CD14-positive monocyte (primary cell): ENCODE measurements at regions not wholly inside any gene's neighbourhood (a gene's known extent, or its start where the extent isn't known, plus 50 kb on each side); places are given as distances from the start of the nearest gene placed in this dataset.

Experiments
- DNase-seq, 3 donors: peaks; one replicate each; pipeline ENCODE4 v3.0.0-alpha.2; 2011 to 2022
- H2AFZ ChIP-seq: 2 replicates; pipeline ENCODE4 v1.6.0; 2012; ENCODE audit warnings: mild to moderate bottlenecking, low read depth, low read length, inconsistent platforms; ENCODE audit not compliant: insufficient read depth, poor library complexity, severe bottlenecking
- H3K27ac ChIP-seq, 2 donors: 1 replicate in 1 of 2; 2 replicates in 1 of 2; pipeline ENCODE4 v1.5.1; 2012 to 2013; ENCODE audit warnings: low read length in 2 of 2, control low read depth in 1 of 2, inconsistent platforms in 1 of 2, low read depth in 1 of 2, mild to moderate bottlenecking in 1 of 2
- H3K27me3 ChIP-seq, 2 donors: one replicate each; pipeline versions ENCODE4 v1.6.0 to v1.6.1; 2011 to 2013; ENCODE audit warnings: low read length in 2 of 2; ENCODE audit not compliant: control insufficient read depth in 2 of 2, insufficient read depth in 2 of 2
- H3K36me3 ChIP-seq, 2 donors: replicated peaks in 1 of 2; 1 replicate in 1 of 2; 2 replicates in 1 of 2; pipeline versions ENCODE4 v1.5.1 to v1.6.1; 2012 to 2013; ENCODE audit warnings: low read length in 2 of 2, control low read depth in 1 of 2, inconsistent platforms in 1 of 2, mild to moderate bottlenecking in 1 of 2; ENCODE audit not compliant: insufficient read depth in 2 of 2, control insufficient read depth in 1 of 2
- H3K4me1 ChIP-seq, 2 donors: 1 replicate in 1 of 2; 2 replicates in 1 of 2; pipeline versions ENCODE4 v1.5.1 to v1.6.1; 2012 to 2013; ENCODE audit warnings: low read length in 2 of 2, control low read depth in 1 of 2, inconsistent platforms in 1 of 2, mild to moderate bottlenecking in 1 of 2, moderate library complexity in 1 of 2; ENCODE audit not compliant: insufficient read depth in 2 of 2, control insufficient read depth in 1 of 2
- H3K4me2 ChIP-seq: replicated peaks from 2 replicates; pipeline ENCODE3; 2012; ENCODE audit warnings: low read length, moderate library complexity, mild to moderate bottlenecking; ENCODE audit not compliant: poor library complexity, severe bottlenecking; ENCODE audit errors: extremely low read depth
- H3K4me3 ChIP-seq, 3 experiments: fragments of 200-600 bp in 1 of 3; sonication (generic) in 1 of 3; replicated peaks in 1 of 3; 1 replicate in 2 of 3; 2 replicates in 1 of 3; pipeline ENCODE4 v1.5.1; 2011 to 2013; ENCODE audit warnings: low read length in 3 of 3, mild to moderate bottlenecking in 3 of 3, control low read depth in 2 of 3, low read depth in 2 of 3, inconsistent platforms in 1 of 3, moderate library complexity in 1 of 3
- H3K79me2 ChIP-seq: 2 replicates; pipeline ENCODE4 v1.6.0; 2012; ENCODE audit warnings: mild to moderate bottlenecking, control low read depth, inconsistent platforms, low read length, moderate library complexity; ENCODE audit not compliant: insufficient read depth
- H3K9ac ChIP-seq: 2 replicates; pipeline ENCODE4 v1.6.0; 2017; ENCODE audit warnings: low read length, mild to moderate bottlenecking; ENCODE audit not compliant: insufficient read depth, poor library complexity, severe bottlenecking
- H3K9me3 ChIP-seq, 2 donors: replicated peaks in 1 of 2; 1 replicate in 1 of 2; 2 replicates in 1 of 2; pipeline versions ENCODE4 v1.5.1 to v1.6.1; 2012 to 2013; ENCODE audit warnings: low read length in 2 of 2, control low read depth in 1 of 2; ENCODE audit not compliant: control insufficient read depth in 1 of 2, insufficient read depth in 1 of 2
- H4K20me1 ChIP-seq: 2 replicates; pipeline ENCODE4 v1.6.0; 2012; ENCODE audit warnings: mild to moderate bottlenecking, low read length, control low read depth, moderate library complexity; ENCODE audit not compliant: insufficient read depth
- H3K27ac Mint-ChIP-seq, 7 donors: one replicate each; pipeline ENCODE4 v1.8.0; 2020; ENCODE audit warnings: mild to moderate bottlenecking in 7 of 7, mixed read lengths in 7 of 7, moderate library complexity in 6 of 7, inconsistent platforms in 2 of 7
- H3K27me3 Mint-ChIP-seq, 3 donors: one replicate each; pipeline ENCODE4 v1.8.0; 2021 to 2022; ENCODE audit warnings: low read depth in 3 of 3, mild to moderate bottlenecking in 3 of 3, mixed read lengths in 3 of 3, moderate library complexity in 3 of 3, inconsistent platforms in 1 of 3
- H3K36me3 Mint-ChIP-seq, 2 donors: one replicate each; pipeline ENCODE4 v1.8.0; 2020; ENCODE audit warnings: mixed read lengths in 2 of 2, inconsistent platforms in 1 of 2, mild to moderate bottlenecking in 1 of 2
- H3K4me1 Mint-ChIP-seq: one replicate; pipeline ENCODE4 v1.8.0; 2020; ENCODE audit warnings: mild to moderate bottlenecking, mixed read lengths
- H3K4me3 Mint-ChIP-seq, 2 donors: one replicate each; pipeline ENCODE4 v1.8.0; 2020; ENCODE audit warnings: mild to moderate bottlenecking in 2 of 2, mixed read lengths in 2 of 2, moderate library complexity in 1 of 2
- H3K9me3 Mint-ChIP-seq, 7 donors: one replicate each; pipeline ENCODE4 v1.8.0; 2020 to 2022; ENCODE audit warnings: mixed read lengths in 7 of 7, mild to moderate bottlenecking in 6 of 7, moderate library complexity in 6 of 7, inconsistent platforms in 2 of 7
- WGBS: methylation state at CpG from one replicate; pipeline ENCODE4 v1.1.5; 2013; ENCODE audit warnings: missing lambda C conversion rate; ENCODE audit not compliant: insufficient coverage; 5-methylcytosine and 5-hydroxymethylcytosine counted together
- intact Hi-C, 2 donors: fragments of 100-400 bp; cut with micrococcal nuclease; formaldehyde crosslinking; loops; one replicate each; pipeline versions ENCODE4 v1.15.0 to v1.15.1; 2023
- TF ChIP-seq, protein P1 (sequence below): fragments of 200-600 bp; IDR thresholded peaks from one replicate; pipeline ENCODE4 v1.8.0; 2022; ENCODE audit warnings: antibody characterized with exemption, mild to moderate bottlenecking

DNA sequence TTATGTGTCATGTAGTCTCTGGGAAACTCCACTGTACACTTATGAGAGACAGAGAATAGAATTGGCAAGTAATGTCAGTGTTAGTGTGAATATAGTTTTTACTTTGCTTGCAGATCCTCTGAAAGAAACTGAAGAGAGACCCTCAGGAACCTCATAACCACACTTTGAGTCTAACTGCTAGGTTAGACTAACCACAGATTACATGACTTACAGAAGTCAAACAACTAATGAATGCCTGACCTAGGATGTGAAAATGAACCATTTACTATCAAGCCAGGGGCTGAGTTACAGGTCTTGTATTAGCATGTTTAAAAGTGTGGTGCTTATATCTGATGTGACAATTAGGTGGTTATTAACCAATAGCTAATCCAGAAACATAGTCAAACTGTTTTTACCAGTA is 280.4 kb upstream of the LRATD1 start:
- no peak overlapping the region for H3K27ac ChIP-seq
- no peak overlapping the region for H2AFZ ChIP-seq
- H3K36me3 ChIP-seq = no peaks in the 10 kb centered on the region
- H3K4me3 ChIP-seq = no peak overlapping the region
- no peaks in the 10 kb centered on the region for H3K36me3 Mint-ChIP-seq
- H4K20me1 ChIP-seq = no peaks in the 10 kb centered on the region
- no peak overlapping the region for H3K9ac ChIP-seq
- H3K79me2 ChIP-seq = no peaks in the 10 kb centered on the region
- H3K9me3 ChIP-seq = no peaks in the 10 kb centered on the region
- no peaks in the 10 kb centered on the region for H3K4me1 ChIP-seq
- intact Hi-C loops = no loop called here
- DNase-seq = no peak
- no peak overlapping the region for H3K4me3 Mint-ChIP-seq
- H3K27me3 ChIP-seq = no peaks in the 10 kb centered on the region
- peaks cover 0 to 2% (median 1%) of the 10 kb centered on the region in 3 donors for H3K27me3 Mint-ChIP-seq
- peaks cover 0 to 5% (median 3%) of the 10 kb centered on the region in 7 donors for H3K9me3 Mint-ChIP-seq
- TF ChIP-seq, protein P1, sequence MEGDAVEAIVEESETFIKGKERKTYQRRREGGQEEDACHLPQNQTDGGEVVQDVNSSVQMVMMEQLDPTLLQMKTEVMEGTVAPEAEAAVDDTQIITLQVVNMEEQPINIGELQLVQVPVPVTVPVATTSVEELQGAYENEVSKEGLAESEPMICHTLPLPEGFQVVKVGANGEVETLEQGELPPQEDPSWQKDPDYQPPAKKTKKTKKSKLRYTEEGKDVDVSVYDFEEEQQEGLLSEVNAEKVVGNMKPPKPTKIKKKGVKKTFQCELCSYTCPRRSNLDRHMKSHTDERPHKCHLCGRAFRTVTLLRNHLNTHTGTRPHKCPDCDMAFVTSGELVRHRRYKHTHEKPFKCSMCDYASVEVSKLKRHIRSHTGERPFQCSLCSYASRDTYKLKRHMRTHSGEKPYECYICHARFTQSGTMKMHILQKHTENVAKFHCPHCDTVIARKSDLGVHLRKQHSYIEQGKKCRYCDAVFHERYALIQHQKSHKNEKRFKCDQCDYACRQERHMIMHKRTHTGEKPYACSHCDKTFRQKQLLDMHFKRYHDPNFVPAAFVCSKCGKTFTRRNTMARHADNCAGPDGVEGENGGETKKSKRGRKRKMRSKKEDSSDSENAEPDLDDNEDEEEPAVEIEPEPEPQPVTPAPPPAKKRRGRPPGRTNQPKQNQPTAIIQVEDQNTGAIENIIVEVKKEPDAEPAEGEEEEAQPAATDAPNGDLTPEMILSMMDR = no peak
- no peak overlapping the region for H3K27ac Mint-ChIP-seq
- no peaks in the 10 kb centered on the region for H3K4me1 Mint-ChIP-seq
- no peak overlapping the region for H3K4me2 ChIP-seq

DNA sequence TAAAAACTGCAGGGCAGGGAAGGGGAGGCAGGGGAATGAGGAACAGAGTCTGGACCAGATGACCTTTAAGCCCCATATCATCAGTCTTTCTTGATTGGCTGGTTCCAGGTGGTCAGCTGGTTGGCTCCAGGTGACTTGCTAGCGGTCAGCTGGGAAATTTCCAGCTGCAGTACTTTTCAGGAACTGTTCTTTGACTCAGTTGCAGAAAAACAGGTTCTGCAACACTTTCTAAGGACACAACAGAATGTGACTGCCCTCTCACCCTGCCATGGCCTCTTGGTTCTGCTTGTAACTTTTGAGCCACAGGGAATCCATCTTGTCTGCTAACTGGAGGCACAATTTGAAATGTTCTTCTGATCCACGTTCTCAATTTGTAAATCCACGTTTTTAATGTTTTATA is 278.3 kb upstream of the LRATD1 start:
- 70% methylated on average over 1 of the region's 3 CpGs for WGBS

More for the DNA sequence above, 278.3 kb upstream of the LRATD1 start:
- intact Hi-C loops = no loop called here
- no peaks in the 10 kb centered on the region for H3K79me2 ChIP-seq
- H4K20me1 ChIP-seq = no peaks in the 10 kb centered on the region
- H2AFZ ChIP-seq = no peak overlapping the region
- Mint-ChIP-seq H3K4me1 (no peaks in the 10 kb centered on the region), H3K9me3 (peaks cover 0 to 5% (median 3%) of the 10 kb centered on the region in 7 donors), H3K36me3 (no peaks in the 10 kb centered on the region), H3K27ac (no peak overlapping the region), H3K4me3 (no peak overlapping the region), H3K27me3 (peaks cover 0 to 2% (median 1%) of the 10 kb centered on the region in 3 donors)
- DNase-seq = no peak
- no peaks in the 10 kb centered on the region for H3K27me3 ChIP-seq
- TF ChIP-seq, protein P1 = no peak
- no peak overlapping the region for H3K27ac ChIP-seq
- H3K4me1 ChIP-seq = no peaks in the 10 kb centered on the region
- H3K9ac ChIP-seq = no peak overlapping the region
- H3K9me3 ChIP-seq = peaks cover 0 to 6% of the 10 kb centered on the region in 2 donors
- H3K36me3 ChIP-seq = no peaks in the 10 kb centered on the region
- H3K4me3 ChIP-seq = no peak overlapping the region
- H3K4me2 ChIP-seq = no peak overlapping the region
